ENCODE measurements at regions not wholly inside any gene's neighbourhood (a gene's known extent, or its start where the extent isn't known, plus 50 kb on each side); places are given as distances from the start of the nearest gene placed in this dataset.
A peak's percentile ranks its signal among the peaks of the same experiment; 100 is the strongest.
"Not testable (repeated sequence)": the region's sequence is repeated elsewhere in the genome, so short reads cannot be mapped to it uniquely, and the experiment has no call there.

DNA sequence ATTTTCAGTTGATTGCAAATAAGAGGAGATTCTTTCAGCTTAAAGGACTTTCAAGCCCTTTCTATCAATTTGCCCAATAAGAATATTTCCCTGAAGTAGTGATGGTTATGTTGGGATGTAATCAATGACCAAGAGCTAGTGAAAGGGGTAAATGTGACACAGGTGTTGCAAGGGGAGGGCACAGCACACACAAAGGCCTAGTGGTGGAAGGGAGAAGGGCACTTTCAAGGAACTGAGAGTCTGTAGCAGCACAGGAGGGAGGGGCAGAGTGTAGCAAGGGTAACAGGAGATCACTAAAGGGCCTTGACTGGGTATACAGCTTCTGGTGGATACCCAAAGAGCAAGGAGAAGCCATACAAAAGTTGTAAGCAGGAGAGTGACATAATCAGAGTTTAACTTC lies 217.8 kb upstream of the ARHGEF26 start:
- DNase-seq, result no peak

DNA sequence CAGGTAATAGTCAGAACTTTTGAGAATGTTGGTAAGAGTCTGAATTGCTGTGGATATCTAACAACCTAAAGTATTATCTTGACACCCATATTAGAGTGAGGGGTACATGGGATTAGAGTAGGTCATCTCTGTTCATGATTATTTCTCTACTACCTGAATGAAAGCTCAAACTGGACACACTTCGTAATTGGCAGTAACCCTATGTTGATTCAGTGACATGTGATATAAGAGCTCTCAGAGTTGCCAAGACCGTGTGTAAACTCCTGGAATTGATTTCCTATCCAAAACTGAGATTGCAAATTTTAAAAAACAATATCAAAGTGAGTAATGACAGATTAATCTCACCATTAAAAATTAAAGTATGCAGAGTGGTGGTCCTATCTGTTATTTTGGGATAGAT lies 214.8 kb upstream of the ARHGEF26 start:
- no peak for DNase-seq

DNA sequence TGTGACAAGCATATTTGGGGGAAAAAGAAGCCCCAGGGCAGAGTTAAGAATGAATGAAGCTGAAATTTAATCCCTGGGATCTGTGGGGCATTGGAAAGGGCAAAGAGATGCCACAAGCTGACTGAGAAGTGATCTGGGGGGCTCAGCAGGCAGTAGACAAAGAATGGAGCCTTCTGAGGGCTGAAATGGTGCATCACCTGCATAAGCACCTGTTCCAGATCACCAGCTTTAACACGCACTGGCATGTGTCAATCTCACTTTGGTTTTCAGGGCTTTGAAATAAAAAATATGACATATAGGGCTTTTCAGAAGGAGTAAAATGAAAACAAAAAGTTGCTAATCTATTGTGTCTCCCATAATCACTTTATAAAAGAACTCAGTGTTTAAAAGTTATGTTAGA lies 210.8 kb upstream of the ARHGEF26 start:
- no peak for DNase-seq

DNA sequence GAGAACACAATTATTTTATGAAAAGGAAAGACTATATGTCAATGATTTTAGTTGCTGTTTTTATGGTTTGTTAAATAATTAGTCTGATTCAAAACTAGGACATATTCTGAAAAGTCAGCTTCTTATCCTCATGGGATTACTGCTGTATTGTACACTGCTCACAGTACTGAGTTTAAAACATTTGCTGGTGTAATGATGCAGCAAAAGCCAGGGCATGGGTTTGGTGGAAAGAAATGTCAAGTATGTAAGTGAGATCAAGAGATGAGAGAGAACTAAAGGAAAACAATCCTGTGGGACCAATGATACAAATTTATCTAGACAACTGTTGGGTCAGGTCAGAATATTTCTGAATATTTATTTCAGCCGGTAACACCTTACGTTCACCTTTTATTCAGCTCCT lies 210.1 kb upstream of the ARHGEF26 start:
- DNase-seq, result no peak

DNA sequence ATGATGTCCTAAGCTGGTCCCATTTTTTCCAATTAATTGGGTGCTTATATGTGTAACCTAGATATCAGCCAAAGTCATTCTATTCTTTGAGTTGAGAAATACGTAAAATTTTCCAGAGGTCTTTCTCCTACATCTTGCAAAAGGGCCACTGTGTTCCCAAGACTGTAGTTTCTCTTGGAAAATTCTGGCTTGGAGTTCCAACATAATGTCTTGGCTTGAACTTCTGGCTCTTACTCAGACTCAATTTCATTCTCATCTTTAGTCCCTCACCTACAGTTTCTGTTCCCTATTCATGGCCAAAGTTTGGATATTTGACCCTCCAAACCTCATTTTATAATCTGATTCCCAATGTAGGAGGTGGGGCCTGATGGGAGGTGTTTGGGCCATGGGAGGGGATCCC lies 201.4 kb upstream of the ARHGEF26 start:
- no peak for DNase-seq

DNA sequence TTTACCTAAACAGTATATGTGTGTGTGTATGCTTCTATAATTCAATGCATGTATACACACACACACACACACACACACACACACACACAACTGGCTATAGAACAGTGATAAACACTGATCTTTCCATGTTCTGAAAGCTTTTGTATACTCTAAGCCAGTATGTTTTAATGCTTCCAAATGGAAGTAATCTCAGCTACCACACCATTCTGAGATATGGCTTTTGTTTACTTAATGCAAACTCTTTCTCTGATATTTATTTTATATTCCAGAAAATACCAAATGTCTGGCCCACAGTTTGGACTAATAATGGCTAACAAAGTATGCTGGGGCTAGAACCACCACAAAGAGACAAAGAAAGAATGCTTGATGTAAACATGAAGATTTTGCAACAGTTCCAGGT lies 199.4 kb upstream of the ARHGEF26 start:
- DNase-seq, result no peak

DNA sequence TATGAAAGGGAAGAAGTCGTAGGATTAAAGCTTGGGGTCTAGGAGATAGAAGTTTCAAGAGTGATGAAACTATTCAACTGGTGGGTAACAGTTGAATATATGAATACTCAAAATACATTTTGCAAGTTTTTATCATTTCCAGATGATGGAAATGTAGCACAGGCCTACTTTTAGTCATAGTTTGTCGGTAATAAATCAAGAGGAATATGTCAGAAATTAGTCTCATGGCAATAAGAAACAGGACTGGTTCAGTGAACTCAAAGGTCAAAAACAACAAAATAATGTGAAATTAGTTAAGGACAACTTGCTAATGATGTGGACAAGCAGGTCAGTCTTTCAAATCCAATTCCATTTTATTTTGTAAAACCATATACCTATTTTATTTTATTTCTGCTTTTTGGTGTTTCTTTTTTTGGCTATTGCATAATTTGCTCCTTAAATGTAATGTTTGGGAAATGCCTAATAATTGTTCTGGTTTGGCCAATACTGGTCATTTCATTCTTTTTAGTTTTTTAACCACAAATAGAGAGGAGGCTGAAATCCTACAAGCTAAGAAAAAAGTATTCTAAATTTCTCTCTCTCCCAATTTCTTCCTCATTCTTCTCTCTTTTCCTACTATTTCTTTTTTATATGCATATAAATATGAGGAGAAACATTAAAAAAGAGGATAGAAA lies 195.2 kb upstream of the ARHGEF26 start:
- no peak for DNase-seq

DNA sequence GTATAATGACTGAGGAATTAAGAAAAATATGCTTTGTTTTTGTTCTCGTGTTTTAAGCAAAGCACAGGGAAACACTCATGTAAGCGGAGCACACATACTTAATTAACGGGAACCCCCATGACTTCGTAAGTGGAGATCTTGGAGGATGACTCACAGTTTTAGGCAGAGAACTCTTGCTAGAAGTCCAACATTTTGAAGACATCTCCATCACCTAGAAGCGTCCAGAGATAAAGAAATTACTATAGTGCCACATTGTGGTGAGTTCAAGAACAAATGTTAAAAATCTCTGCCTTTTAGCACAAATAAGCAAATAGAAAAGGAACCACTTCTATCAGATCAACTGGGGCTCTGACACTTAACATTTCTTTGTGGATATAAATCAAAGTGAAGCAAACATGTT lies 194.1 kb upstream of the ARHGEF26 start:
- no peak for DNase-seq

DNA sequence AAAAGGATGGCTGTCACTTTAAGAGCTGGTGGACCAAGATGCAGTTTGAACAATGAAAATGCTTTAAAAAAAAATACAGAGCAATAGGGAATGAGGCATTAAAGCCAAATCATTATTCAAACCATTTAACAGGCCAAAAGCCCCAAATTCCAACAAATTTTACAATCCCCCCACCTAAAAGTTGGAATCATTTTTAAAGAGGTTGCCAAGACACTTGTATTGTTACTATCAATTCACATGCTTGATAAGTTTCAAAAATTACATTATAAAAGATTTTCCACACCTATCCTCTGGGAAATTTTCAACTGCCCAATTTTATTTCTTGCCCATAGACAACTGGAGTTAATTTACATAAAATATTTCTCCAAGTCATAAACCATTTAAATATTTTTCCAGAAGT lies 192.3 kb upstream of the ARHGEF26 start:
- no peak for DNase-seq

DNA sequence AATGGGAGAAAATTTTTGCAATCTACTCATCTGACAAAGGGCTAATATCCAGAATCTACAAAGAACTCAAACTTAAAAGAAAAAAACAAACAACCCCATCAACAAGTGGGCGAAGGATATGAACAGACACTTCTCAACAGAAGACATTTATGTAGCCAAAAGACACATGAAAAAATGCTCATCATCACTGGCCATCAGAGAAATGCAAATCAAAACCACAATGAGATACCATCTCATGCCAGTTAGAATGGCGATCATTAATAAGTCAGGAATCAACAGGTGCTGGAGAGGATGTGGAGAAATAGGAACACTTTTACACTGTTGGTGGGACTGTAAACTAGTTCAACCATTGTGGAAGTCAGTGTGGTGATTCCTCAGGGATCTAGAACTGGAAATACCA lies 187.7 kb upstream of the ARHGEF26 start:
- DNase-seq, result not testable (repeated sequence)

DNA sequence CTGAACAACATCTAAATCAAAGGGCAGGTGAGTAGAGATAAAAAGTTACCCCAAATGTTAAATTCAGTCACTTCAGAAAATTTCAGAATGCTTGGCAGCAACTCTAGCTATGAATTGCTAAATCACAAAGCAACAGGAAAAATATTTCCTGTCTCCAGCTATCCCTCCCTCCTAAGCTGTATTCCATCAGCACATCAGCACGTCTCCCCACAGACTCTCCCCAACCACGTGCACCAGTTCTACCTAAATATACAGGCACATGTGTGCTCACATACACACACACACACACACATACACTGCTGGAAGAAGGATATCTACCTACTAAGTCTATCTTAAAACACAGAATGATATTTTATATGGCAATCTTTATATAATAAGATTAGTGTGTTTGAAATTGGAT lies 177.1 kb upstream of the ARHGEF26 start:
- no peak for DNase-seq

DNA sequence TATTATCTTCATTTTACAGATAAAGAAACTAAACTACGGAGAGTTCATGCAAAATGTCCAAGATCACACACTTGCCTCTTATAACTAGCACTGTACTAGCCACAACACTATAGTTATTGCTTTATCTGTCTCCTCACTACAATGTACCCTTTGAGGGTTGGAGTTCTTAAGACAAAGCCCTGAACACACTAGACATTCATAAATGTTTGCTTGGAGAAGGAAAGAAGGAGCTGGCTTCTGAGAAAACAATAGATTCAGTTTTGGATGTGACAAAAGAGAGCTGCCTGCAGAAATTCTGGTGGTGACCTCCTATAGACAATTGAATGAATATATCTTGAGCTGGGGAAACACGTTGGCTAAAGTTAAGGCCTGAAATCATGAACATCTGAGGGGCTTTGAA lies 169.9 kb upstream of the ARHGEF26 start:
- no peak for DNase-seq

DNA sequence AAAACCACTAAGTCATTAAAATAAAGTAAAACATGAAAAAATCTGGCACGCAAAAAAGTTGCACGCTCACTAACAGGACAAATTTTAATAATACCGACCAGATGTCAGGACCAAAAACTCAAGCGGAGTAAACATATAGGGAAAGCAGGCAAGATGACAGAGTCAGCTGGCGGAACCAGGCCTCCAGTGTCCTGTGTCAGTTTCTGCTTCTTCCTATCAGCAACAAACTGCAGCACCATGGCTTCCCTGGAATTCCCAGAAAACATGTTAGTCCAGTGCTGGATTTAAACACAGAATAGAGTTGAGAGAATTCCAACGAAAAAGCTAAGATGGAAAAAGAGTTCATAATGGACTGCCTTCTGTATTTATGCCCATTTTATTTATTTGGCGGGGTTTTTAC lies 169.1 kb upstream of the ARHGEF26 start:
- DNase-seq, result no peak

DNA sequence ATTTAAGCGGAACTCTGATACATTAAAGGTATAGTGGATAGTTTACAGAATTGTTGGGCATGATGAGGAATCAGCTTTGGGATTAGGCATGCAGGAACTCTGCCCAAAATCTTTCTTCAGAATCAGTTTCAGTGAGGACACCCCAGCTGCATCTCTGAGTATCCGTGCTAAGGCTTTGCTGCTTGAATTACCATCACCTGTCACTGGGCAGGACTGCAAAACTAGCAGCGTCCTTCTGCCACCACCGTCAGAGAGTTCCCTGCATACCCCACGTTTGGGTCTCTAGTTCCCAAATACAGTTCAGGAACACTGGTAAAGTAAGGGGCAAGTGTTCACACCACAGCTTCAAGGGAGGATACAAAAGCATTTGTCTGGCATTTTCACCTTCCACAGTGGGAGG lies 164.6 kb upstream of the ARHGEF26 start:
- DNase-seq, result no peak

DNA sequence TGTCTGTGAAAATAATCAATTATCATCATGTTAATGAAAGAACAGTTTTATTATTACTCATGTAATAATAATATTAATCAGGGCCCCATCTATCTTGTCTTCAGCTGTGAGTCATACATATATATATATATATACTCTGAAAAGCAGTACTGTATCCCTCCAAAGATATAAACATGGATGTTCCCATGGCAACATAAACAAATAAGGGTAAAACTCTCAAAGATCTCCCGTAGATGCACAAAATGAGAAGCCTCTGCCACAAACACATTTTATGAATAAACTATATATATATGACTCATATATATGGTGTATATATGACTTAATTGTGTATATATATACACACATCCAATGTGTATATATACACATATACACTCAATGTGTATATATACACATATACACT lies 163.8 kb upstream of the ARHGEF26 start:
- DNase-seq, result no peak

DNA sequence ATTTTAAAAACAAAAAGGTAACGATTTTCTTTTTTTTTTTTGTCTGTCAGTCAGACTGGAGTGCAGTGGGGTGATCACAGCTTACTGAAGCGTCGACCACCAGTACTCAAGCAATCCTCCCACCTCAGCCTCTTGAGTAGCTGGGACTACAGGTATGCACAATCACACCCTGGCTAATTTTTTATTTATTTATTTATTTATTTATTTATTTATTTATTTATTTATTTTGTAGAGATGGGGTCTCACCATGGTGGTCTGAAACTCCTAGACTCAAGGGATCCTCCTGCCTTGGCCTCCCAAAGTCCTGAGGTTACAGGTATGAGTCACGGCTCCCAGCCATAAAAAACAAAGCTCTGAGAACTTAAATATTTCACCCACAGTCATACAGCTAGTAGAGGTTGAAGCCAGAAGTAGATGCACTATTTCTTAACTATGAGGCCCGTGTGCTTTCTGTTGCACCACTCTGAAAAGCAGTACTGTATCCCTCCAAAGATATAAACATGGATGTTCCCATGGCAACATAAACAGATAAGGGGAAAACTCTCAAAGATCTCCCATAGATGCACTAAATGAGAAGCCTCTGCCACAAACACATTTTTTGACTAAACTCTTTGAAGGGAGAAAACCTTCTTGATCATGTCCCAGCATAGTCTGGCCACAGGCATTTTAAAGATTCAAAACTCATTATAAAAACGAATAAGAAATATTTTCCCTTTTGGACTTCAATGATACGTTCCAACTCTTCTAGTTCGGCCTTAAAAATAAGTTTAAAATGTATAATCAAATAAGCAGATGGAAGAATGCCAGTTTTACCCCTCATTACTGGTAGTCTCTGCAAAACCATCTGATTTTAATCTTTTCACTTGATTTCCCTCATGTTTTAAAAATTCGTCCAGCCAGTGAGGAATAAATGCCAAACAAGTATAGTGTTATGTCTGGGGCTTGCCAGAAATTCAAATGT lies 162.3 kb upstream of the ARHGEF26 start:
- DNase-seq, result no peak

DNA sequence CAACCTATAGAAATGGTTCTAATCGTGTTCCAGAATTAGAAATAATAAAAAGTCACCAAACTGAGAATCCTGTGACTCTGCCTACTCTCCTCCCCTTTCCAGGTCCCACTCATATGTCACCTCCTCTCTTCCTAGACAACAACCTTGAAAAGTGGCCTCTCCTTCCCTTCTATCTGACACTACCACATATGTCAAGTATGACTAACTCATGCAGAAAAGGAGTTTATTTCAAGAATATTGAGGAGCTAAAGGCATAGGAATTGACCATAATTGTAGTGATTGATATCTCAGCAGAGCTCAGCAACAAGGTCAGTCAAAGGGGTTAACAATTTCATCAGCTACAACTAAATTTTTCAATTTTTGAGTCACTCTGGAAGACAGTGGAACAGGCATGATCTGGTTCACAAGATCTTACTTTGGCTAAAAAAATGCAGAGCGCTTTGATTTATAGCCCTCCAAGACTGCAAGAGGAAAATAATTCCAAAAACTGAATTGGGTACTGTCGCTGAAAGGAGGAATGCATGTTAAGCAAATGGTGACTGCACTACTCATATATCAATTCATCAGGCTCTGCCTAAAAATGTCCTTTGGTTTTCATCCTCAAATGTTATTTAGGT lies 160.6 kb upstream of the ARHGEF26 start:
- DNase-seq, result no peak

DNA sequence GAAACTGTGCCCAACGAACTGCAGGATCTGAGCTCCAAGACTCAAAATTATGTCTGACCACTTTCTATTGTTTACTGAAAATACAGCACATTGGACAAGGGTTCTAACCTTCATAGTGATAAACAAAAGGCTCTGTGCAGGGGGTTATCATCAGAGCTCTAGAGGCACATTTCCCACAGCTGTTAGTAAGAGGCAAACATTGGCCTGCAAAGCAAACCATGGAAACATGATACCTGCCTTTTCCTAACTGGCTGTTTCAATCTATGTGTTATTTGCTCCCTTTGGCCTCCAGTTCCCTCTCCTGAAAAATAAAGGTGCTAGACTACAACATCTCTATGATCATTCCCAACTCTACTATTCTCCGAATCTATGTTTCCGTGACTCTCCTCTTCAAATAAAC lies 159.7 kb upstream of the ARHGEF26 start:
- no peak for DNase-seq

DNA sequence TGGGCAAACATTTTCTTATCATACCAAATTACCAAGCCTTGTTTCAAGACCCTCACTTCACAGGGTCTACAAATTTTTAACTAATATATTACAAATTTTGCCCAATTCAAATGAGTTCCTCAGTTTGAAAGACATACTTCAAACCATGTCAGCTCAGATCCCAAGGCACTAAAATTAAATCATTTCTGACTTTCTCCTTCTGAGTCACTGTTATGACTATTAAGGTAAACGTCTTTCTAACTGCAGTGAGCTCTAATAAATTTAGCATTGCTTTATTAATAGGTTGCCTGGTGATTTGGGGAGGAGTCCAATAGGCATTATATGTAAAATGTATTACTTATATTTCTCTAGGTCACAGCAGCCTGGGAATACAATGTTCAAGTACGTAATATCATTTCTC lies 158.2 kb upstream of the ARHGEF26 start:
- no peak for DNase-seq

DNA sequence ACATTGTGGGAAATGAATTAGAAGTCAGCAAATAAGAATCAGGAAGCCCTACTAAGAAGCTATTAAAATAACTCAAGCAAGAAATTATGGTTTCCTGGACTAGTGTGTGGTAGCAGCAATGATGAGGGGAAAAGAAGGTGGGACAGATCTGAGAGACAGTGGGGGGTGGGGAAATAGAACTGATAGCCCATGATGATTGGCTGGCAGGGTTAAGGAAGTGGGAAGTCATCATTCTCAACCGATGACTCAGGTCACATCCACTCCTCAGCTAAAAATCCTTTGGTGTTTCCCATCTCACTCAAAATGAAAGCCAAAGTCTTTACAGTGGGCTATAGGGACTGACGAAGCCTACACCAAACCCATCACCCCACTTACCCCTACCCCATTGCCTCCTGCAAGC lies 153.9 kb upstream of the ARHGEF26 start:
- DNase-seq, result no peak

DNA sequence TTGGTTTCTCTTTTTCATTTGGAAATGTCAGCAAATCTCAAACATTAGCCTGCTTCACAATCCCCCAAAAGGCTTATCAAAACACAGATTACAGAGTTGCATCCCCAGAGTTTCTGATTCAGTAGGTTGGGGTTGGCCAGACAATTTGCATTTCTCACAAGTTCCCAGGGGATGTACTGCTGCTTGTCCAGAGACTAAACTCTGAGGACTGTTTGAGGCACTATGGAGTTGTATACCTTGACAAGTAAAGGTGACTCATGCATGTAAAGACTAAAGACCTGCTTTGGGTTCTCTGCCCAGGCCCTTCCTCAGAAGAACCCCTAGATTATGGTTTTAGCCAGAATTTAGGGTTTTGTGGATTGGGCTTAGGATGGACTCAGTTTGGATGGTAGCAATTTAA lies 151.1 kb upstream of the ARHGEF26 start:
- no peak for DNase-seq

DNA sequence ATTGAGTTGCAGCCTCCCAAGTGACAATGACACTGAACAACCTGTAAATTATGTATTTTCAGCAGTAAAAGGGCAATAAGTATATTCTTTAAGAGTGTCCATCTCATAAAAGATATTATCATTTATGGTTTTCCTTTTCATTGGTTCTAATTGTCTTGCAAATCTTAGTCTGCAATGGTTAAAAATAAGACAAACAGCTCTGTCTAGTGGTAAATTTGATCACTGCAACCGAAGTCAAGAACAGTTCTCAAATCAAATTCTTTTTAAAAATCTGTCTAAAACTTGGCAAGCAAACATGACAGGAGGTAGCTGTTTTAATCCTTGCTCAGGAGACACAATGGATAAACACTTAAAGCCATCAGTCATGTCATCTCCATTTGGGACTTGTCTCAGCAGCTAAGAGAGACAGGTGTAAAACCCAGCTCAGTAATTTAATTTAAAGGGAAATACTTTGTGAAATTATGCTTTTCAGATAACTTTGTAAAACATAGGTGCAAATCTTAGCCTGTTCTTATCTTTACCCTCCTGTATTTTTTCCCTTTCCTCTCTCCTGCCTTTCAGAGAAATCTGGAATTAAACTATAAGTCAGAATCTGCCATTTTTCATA lies 150.3 kb upstream of the ARHGEF26 start:
- peak; percentile 10 for DNase-seq

DNA sequence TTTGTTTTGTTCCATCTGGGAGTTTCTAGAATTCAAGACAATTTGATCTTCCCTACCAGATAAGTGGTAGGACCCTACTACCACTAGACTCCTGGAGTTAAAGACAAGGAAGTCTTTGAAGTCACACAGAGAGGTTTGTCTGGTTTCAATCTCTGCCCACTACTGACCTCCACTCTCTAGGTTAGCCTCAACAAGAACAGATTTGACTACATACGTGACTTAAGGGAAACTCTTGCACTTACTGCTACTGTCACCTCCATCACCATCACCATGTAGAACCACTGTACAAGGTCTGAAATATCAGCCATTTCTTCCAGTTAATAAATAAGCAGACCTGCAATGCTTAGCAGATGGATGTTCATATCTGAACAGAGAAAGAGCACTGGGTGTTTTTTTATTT lies 148.3 kb upstream of the ARHGEF26 start:
- no peak for DNase-seq

Data from renal pelvis (tissue), 1 donor.